ENCODE measurements at regions not wholly inside any gene's neighbourhood (a gene's known extent, or its start where the extent isn't known, plus 50 kb on each side); places are given as distances from the start of the nearest gene placed in this dataset.

DNA sequence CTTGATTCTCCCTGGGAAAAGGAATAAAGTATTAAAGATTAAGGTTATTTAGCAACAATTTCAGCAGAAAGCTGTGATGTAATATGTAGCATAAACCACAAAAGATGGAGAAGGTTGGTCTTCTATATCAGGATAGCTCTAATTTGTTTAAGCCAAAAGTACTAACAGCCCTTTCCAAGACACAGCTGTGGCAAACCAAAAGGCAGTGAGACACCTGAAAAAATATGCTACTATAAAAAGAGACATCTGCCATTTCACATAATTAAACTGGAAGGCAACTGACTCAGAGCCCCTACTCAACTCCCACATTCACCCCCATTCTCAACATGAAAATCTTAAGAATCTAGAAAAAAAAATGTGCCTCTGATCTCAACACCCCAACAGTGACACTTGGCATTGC, 390.2 kb upstream of the PRICKLE1 start:
- H3K27me3 ChIP-seq, result no peaks in the 10 kb centered on the region
- TF ChIP-seq, protein P1, sequence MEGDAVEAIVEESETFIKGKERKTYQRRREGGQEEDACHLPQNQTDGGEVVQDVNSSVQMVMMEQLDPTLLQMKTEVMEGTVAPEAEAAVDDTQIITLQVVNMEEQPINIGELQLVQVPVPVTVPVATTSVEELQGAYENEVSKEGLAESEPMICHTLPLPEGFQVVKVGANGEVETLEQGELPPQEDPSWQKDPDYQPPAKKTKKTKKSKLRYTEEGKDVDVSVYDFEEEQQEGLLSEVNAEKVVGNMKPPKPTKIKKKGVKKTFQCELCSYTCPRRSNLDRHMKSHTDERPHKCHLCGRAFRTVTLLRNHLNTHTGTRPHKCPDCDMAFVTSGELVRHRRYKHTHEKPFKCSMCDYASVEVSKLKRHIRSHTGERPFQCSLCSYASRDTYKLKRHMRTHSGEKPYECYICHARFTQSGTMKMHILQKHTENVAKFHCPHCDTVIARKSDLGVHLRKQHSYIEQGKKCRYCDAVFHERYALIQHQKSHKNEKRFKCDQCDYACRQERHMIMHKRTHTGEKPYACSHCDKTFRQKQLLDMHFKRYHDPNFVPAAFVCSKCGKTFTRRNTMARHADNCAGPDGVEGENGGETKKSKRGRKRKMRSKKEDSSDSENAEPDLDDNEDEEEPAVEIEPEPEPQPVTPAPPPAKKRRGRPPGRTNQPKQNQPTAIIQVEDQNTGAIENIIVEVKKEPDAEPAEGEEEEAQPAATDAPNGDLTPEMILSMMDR (IDR thresholded peaks at IDR 0.05), result no peak
- TF ChIP-seq POLR2AphosphoS5 (IDR thresholded peaks at IDR 0.05) (no peak), EP300 (IDR thresholded peaks at IDR 0.05) (no peak), POLR2A (IDR thresholded peaks at IDR 0.05) (no peak)
- no peak for ATAC-seq
- H3K4me1 ChIP-seq, result no peaks in the 10 kb centered on the region
- H3K36me3 ChIP-seq, result no peaks in the 10 kb centered on the region
- no peak overlapping the region for H3K27ac ChIP-seq
- peaks cover 0 to 5% (median 0%) of the 10 kb centered on the region in 3 donors for H3K9me3 ChIP-seq
- no peak overlapping the region for H3K4me3 ChIP-seq

DNA sequence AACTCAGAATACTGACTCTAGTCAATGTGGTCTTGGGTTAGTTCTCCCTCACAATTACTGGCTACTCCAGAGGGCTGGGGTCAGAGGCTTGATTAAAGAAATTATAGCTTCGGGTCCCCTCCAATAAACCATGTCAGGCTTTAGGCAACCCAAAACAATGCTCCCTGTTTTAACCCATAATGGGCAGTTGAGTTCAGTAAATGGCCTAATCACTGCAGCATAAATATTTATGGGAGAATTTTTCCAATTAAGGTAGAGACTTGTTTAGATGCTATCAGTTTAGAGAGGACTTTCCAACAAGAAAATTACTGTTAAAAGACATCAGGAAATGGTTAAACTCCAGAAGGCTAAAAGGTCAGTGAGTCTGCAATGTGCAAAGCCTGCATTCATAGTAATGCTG, 389.2 kb upstream of the PRICKLE1 start:
- no peak for TF ChIP-seq POLR2AphosphoS5 (IDR thresholded peaks at IDR 0.05)
- TF ChIP-seq, protein P1 (IDR thresholded peaks at IDR 0.05), result no peak
- no peak for TF ChIP-seq EP300 (IDR thresholded peaks at IDR 0.05)
- no peak for TF ChIP-seq POLR2A (IDR thresholded peaks at IDR 0.05)
- H3K36me3 ChIP-seq, result no peaks in the 10 kb centered on the region
- no peaks in the 10 kb centered on the region for H3K27me3 ChIP-seq
- WGBS, 2 donors (ENCODE audit: low coverage in 1 of 2), result 100% methylated on average over 1 of the region's 1 CpG; no CpG with 5 or more reads in 1 of the 2 donors
- H3K4me3 ChIP-seq, result no peak overlapping the region
- peaks cover 0 to 5% (median 0%) of the 10 kb centered on the region in 3 donors for H3K9me3 ChIP-seq
- no peak overlapping the region for H3K27ac ChIP-seq
- no peaks in the 10 kb centered on the region for H3K4me1 ChIP-seq
- ATAC-seq, result no peak

DNA sequence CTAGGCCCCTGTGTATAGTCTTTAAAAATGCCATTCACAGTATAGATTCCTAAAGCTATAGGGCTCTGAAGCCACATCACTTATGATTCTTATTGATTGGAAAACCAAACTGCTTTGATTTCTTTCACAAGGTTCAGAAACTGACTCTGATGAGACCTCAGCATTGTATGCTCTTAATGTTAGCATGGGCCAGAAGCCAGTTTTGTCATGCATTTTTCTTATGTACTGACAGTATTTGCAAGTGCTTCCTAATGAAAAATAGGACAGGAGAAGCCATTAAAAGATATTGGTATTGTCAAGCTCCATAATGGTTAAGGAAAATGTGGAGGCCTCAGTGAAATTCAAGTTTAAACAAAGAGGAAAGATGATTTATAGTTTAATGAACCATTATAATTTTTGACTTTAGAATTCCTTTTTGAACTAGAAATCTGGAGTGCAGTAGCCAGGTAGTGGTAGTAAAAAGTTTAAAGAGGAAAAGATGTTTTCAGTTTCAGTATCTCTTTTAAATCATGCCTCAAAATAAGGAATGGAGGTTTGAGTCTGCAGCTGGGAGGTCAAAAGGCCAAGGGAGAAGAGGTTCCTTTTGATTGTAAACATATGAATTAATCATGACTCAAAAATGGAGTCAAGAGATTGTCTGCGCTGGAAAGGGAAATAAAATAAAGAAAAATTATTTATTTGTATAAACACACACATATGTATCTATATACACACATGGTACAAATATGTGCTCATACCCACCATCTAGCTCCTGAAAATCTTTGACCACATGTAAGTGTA, 388.1 kb upstream of the PRICKLE1 start:
- 0 to 33% methylated on average over 1 of the region's 1 CpG for WGBS, 2 donors (ENCODE audit: low coverage in 1 of 2)
- H3K4me1 ChIP-seq, result no peaks in the 10 kb centered on the region
- TF ChIP-seq POLR2A (IDR thresholded peaks at IDR 0.05) (no peak), POLR2AphosphoS5 (IDR thresholded peaks at IDR 0.05) (no peak), EP300 (IDR thresholded peaks at IDR 0.05) (no peak)
- TF ChIP-seq, protein P1 (IDR thresholded peaks at IDR 0.05), result no peak

DNA sequence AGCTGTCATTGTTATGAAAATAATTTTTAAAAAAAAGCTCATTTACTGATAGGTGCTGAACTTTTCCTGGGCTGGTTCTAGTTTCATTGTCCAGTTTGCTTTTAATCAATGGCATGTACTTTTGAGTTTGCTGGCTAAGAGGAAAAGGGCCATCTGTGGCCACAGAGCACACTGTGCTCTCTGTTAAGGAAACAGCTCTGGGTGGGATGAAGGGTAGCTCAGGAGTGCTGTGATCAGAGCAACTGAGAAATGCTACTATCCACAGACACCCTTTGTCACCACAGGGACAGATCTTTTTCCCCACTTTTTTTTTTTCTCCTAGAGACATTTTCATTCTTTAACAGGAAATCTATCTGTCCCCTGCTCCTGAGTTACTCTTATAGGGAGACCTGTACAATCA, 387.1 kb upstream of the PRICKLE1 start:
- Histone ChIP-seq H3K27me3 (no peaks in the 10 kb centered on the region), H3K36me3 (no peaks in the 10 kb centered on the region), H3K4me3 (no peak overlapping the region), H3K9me3 (peaks cover 0 to 5% (median 0%) of the 10 kb centered on the region in 3 donors), H3K27ac (no peak overlapping the region), H3K4me1 (no peaks in the 10 kb centered on the region)
- ATAC-seq, result no peak
- TF ChIP-seq, protein P1 (IDR thresholded peaks at IDR 0.05), result no peak
- TF ChIP-seq POLR2A (IDR thresholded peaks at IDR 0.05) (no peak), EP300 (IDR thresholded peaks at IDR 0.05) (no peak), POLR2AphosphoS5 (IDR thresholded peaks at IDR 0.05) (no peak)

More for the DNA sequence above, 388.1 kb upstream of the PRICKLE1 start:
- Histone ChIP-seq H3K27me3 (no peaks in the 10 kb centered on the region), H3K27ac (no peak overlapping the region), H3K4me3 (no peak overlapping the region), H3K9me3 (peaks cover 0 to 5% (median 0%) of the 10 kb centered on the region in 3 donors), H3K36me3 (no peaks in the 10 kb centered on the region)
- no peak for ATAC-seq

DNA sequence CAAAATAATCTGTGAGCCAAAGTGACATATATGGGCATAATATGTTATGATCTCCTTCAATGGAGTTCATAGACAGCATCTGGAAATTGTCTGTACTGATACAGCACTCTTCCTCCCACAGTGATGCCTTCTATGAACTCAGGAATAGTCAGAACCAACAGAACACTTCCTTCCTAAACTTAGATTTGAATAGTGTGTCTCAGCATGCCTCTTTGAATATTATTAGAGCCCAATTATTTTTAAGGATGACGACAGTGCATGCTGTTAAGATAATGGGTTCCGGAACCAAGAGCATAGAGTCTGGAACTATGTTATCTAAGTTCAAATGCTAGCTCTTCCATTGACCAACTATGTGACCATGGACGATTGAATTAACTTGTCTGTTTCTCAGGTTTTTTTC, 386.6 kb upstream of the PRICKLE1 start:
- Histone ChIP-seq H3K4me3 (no peak overlapping the region), H3K27ac (no peak overlapping the region), H3K4me1 (no peaks in the 10 kb centered on the region), H3K36me3 (no peaks in the 10 kb centered on the region), H3K27me3 (no peaks in the 10 kb centered on the region), H3K9me3 (peaks cover 0 to 5% (median 0%) of the 10 kb centered on the region in 3 donors)
- TF ChIP-seq POLR2A (IDR thresholded peaks at IDR 0.05), result no peak
- TF ChIP-seq, protein P1 (IDR thresholded peaks at IDR 0.05), result no peak
- no peak for TF ChIP-seq EP300 (IDR thresholded peaks at IDR 0.05)
- TF ChIP-seq POLR2AphosphoS5 (IDR thresholded peaks at IDR 0.05), result no peak
- WGBS, 2 donors (ENCODE audit: low coverage in 1 of 2), result 84 to 89% methylated on average over 3 of the region's 3 CpGs
- ATAC-seq, result no peak
